ENCODE measurements at regions not wholly inside any gene's neighbourhood (a gene's known extent, or its start where the extent isn't known, plus 50 kb on each side); places are given as distances from the start of the nearest gene placed in this dataset.

- TF ChIP-seq CTCF (conservative IDR thresholded peaks at IDR 0.05) (no peak), ZFX (IDR thresholded peaks at IDR 0.05) (no peak)
Observed at GRCh38 chr16:59432276-59432675, 698.2 kb upstream of the GOT2 start.
